NB4 (cell line): ENCODE measurements at regions not wholly inside any gene's neighbourhood (a gene's known extent, or its start where the extent isn't known, plus 50 kb on each side); places are given as distances from the start of the nearest gene placed in this dataset.

Experiments used
- DNase-seq: peaks from one replicate; pipeline ENCODE4 v3.0.0; 2010; ENCODE audit warnings: low read depth
- H3K4me3 ChIP-seq: one replicate; pipeline ENCODE4 v1.5.1; 2011; ENCODE audit warnings: mild to moderate bottlenecking, low read depth, low read length, moderate library complexity
- MYC ChIP-seq: IDR thresholded peaks from 2 replicates; pipeline ENCODE4 v1.6.1; 2011; ENCODE audit warnings: low read depth, low read length
- POLR2A ChIP-seq: IDR thresholded peaks from 2 replicates; pipeline ENCODE4 v1.6.1; 2011; ENCODE audit warnings: mild to moderate bottlenecking; ENCODE audit not compliant: insufficient read length; ENCODE audit errors: extremely low read depth
- TF ChIP-seq, protein P1 (sequence below): IDR thresholded peaks from 2 replicates; pipeline ENCODE4 v1.6.1; 2011; ENCODE audit warnings: low read depth, low read length
- TF ChIP-seq, protein P2 (sequence below): IDR thresholded peaks from one replicate; pipeline ENCODE4 v1.5.1; 2012; ENCODE audit warnings: low read depth, low read length

DNA sequence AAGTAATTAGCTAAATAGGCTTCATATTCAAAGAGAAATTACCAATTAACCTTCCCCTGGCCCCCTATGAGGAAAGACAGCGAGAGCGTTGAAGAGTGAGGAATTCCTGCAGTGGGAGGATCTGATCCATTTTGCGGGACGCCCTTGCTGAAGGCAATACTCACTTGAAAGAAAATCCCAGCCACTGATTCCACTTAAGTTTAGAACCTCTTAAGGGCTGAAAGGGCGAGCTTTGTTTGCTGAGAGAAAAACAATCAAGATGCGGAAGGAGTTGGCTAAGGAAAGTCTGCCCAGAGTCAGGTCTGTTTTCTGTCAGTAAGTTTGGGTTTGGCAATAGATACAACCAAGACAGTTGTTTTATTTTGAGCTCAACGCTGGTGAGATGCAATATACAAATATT is 102.8 kb upstream of the GBE1 start:
- TF ChIP-seq, protein P1, sequence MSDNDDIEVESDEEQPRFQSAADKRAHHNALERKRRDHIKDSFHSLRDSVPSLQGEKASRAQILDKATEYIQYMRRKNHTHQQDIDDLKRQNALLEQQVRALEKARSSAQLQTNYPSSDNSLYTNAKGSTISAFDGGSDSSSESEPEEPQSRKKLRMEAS = no peak
- TF ChIP-seq MYC = no peak
- no peak for TF ChIP-seq POLR2A
- TF ChIP-seq, protein P2, sequence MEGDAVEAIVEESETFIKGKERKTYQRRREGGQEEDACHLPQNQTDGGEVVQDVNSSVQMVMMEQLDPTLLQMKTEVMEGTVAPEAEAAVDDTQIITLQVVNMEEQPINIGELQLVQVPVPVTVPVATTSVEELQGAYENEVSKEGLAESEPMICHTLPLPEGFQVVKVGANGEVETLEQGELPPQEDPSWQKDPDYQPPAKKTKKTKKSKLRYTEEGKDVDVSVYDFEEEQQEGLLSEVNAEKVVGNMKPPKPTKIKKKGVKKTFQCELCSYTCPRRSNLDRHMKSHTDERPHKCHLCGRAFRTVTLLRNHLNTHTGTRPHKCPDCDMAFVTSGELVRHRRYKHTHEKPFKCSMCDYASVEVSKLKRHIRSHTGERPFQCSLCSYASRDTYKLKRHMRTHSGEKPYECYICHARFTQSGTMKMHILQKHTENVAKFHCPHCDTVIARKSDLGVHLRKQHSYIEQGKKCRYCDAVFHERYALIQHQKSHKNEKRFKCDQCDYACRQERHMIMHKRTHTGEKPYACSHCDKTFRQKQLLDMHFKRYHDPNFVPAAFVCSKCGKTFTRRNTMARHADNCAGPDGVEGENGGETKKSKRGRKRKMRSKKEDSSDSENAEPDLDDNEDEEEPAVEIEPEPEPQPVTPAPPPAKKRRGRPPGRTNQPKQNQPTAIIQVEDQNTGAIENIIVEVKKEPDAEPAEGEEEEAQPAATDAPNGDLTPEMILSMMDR = no peak
- H3K4me3 ChIP-seq = no peak overlapping the region
- DNase-seq = no peak

DNA sequence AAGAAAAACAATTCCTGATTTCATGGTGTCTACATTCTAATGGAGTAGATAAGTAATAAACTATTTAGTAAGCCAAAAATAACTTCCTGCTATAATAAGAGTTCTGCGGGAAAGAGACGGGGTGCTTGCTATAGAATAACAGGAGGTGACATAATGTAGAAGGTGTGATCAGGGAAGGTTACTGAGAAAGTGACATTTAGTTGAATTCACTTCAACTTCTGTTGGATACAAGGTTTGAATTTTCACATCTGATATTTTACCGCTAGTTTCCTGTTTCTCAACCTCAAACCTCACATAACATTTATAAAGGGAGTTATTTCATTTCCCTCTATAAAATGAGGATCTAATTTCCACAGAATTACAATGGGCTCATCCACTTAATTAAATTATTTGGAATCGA is 102.3 kb upstream of the GBE1 start:
- no peak overlapping the region for H3K4me3 ChIP-seq

DNA sequence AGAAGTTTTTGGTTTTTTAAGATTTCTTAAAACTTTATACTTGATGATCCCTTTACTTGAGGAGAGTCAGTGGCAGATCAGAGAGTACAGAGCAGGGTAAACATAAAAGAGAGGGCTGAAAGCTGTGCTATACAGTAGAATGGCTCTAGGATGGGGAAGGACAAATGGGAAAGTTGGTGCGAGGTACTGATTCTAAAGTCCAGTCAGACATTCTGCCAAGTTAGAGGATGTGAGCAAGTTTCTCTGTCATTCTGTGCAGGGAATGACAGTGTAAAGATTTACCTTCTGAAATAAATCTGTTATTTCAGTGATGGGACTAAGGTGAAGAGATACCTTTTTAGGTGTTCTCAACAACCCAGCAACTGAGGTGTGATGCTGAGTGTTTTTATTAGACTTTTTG is 100.1 kb upstream of the GBE1 start:
- no peak overlapping the region for H3K4me3 ChIP-seq
- no peak for DNase-seq
- TF ChIP-seq, protein P1 = no peak
- no peak for TF ChIP-seq MYC
- TF ChIP-seq, protein P2 = no peak
- no peak for TF ChIP-seq POLR2A

More for the DNA sequence above, 102.3 kb upstream of the GBE1 start:
- TF ChIP-seq MYC (no peak), POLR2A (no peak)
- TF ChIP-seq, protein P1 = no peak
- TF ChIP-seq, protein P2 = no peak
- DNase-seq = no peak

DNA sequence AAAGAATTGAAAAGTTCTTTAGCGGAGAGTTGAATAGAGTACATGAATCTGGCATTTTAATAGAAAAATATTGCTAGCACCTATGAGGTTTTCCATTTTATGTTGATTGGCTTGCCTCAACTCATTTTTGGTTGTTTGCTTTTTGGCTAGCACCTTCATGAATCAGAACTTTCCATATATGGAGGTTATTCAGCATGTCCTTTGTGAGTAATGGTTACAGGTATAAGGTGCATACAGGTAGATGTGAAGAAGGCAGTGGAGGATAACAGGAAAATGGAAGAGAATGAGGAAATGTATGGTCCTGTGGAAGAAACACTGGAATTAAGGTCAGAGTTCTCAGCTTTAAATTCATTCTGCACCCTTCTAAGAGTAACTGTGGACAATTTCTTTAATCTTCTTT is 98.1 kb upstream of the GBE1 start:
- TF ChIP-seq, protein P2 = no peak
- no peak for TF ChIP-seq POLR2A
- TF ChIP-seq MYC = no peak
- TF ChIP-seq, protein P1 = no peak

DNA sequence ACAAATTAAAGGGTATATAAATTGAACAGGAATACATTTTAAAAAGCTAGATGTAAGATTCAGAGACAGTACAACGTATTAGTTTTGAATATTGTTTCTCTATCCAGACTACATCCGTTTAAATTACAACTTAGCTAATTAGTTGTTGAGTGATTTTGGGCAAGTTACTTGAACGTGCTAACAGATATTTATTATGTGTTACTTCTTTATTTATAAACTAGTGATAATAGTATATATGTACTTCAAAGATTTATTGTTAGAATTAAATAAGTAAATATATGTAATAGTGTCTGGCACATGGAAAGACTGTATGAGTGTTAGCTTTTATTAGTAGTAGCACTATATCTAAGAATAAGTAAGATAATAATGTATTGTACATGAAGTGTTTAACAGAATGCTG is 92.0 kb upstream of the GBE1 start:
- TF ChIP-seq, protein P2 = no peak
- TF ChIP-seq, protein P1 = no peak
- TF ChIP-seq POLR2A (no peak), MYC (no peak)
- no peak overlapping the region for H3K4me3 ChIP-seq
- DNase-seq = no peak

More for the DNA sequence above, 98.1 kb upstream of the GBE1 start:
- DNase-seq = no peak
- no peak overlapping the region for H3K4me3 ChIP-seq

DNA sequence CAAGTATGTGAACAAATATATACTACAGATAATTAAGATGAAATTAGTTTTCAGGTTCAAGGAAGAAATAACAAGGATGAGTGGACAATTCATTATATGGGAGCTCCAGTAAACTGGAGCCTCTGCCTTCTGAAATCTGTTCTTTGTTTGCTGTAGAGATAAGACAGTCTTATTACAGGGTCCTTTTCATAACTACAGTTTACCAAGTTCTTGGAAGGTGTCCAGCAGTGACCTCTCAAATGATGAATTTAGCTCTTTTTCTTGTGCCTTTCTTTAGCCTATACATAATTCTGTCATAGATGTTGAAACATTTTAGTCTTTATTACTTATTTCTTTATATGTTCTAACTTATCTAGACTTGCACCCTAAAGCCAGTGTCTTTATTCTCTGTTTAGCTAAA is 89.7 kb upstream of the GBE1 start:
- H3K4me3 ChIP-seq = no peak overlapping the region
- no peak for DNase-seq
- TF ChIP-seq MYC = no peak
- TF ChIP-seq, protein P1 = no peak
- TF ChIP-seq, protein P2 = no peak
- no peak for TF ChIP-seq POLR2A
